ENCODE measurements at regions not wholly inside any gene's neighbourhood (a gene's known extent, or its start where the extent isn't known, plus 50 kb on each side); places are given as distances from the start of the nearest gene placed in this dataset.

- TF ChIP-seq, protein P1, sequence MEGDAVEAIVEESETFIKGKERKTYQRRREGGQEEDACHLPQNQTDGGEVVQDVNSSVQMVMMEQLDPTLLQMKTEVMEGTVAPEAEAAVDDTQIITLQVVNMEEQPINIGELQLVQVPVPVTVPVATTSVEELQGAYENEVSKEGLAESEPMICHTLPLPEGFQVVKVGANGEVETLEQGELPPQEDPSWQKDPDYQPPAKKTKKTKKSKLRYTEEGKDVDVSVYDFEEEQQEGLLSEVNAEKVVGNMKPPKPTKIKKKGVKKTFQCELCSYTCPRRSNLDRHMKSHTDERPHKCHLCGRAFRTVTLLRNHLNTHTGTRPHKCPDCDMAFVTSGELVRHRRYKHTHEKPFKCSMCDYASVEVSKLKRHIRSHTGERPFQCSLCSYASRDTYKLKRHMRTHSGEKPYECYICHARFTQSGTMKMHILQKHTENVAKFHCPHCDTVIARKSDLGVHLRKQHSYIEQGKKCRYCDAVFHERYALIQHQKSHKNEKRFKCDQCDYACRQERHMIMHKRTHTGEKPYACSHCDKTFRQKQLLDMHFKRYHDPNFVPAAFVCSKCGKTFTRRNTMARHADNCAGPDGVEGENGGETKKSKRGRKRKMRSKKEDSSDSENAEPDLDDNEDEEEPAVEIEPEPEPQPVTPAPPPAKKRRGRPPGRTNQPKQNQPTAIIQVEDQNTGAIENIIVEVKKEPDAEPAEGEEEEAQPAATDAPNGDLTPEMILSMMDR (IDR thresholded peaks at IDR 0.05; ENCODE audit: insufficient read depth, low read length, missing control alignments) = no peak
- no peak for DNase-seq (ENCODE audit: low read depth, low spot score)
- POLR2A ChIA-PET = interaction anchor here (0.5 to 1.2 kb wide), 6 partner anchors 14 to 874 kb away, joined by 3 read pairs; no protein-coding TSS in a partner anchor
- no peak overlapping the region for H3K4me3 ChIP-seq (ENCODE audit: low read depth, low read length)
- CTCF ChIA-PET = interaction anchor here (0.6 to 2.5 kb wide), 4 partner anchors 12 to 1008 kb away, joined by 3 to 12 read pairs (median 4); no protein-coding TSS in a partner anchor
These were observed 112.6 kb upstream of the NT5C1B start for GRCh38 chr2:18701981-18702380.

DNA sequence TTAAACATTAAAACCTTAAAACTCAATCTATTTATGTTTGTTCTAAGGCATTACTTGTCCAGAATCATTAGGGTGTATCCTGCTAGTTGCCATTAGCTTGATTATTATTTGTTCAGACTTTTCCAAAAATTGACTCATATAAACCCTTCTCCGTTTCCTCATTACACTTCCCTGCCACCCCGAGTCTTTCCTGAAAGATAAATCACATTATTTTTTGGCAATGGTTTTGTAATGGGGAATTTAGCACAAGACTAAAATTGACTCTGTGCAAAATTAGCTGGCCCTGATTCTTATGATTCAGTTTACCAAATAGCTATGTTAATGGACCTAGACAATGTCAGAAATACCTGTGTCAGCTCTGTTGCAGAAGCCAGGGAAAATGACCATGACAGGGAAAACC lies 112.2 kb upstream of the NT5C1B start:
- TF ChIP-seq, protein P1 (IDR thresholded peaks at IDR 0.05; ENCODE audit: insufficient read depth, low read length, missing control alignments) = no peak
- H3K4me3 ChIP-seq (ENCODE audit: low read depth, low read length) = no peak overlapping the region
- ChIA-PET CTCF (interaction anchor here (1.9 to 2.5 kb wide), 2 partner anchors 11 to 15 kb away, joined by 5 to 12 read pairs; no protein-coding TSS in a partner anchor), POLR2A (interaction anchor here (0.5 to 1.2 kb wide), 5 partner anchors 14 to 874 kb away, joined by 3 read pairs; no protein-coding TSS in a partner anchor)
- no peak for DNase-seq (ENCODE audit: low read depth, low spot score)

DNA sequence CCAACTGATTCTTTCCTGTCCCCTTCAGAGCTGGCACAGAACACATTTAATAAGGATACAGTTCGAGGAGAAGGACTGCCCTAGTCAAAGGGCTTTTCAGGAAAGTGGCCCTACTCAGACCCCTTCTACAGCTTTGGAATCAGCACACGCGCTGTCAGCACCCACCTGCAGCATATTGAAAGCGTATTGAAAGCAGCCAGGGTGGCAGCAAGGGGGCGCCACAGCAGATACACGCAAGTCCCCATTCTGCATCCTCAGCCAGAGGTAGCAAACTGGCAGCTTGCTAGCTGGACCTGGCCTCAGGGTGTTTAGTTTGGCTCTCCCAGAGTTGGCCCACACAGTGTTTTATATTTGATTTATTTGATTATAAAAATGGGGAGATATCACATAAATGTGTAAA lies 101.0 kb upstream of the NT5C1B start:
- ChIA-PET POLR2A (no interaction called here), CTCF (interaction anchor here (1.4 to 2.1 kb wide), 2 partner anchors 12 to 59 kb away, joined by 3 to 12 read pairs; no protein-coding TSS in a partner anchor)
- TF ChIP-seq, protein P1 (IDR thresholded peaks at IDR 0.05; ENCODE audit: insufficient read depth, low read length, missing control alignments) = no peak
- DNase-seq (ENCODE audit: low read depth, low spot score) = no peak
- no peak overlapping the region for H3K4me3 ChIP-seq (ENCODE audit: low read depth, low read length)

GRCh38 chr2:18684206-18685038 lies 95.1 kb upstream of the NT5C1B start:
- POLR2A ChIA-PET = interaction anchor here (1.0 kb wide), 1 partner anchor 18 kb away, joined by 3 read pairs; no protein-coding TSS in a partner anchor
- peak; percentile 40 for DNase-seq (ENCODE audit: low read depth, low spot score)
- CTCF ChIA-PET = interaction anchor here (2.2 kb wide), 1 partner anchor 164 kb away, joined by 8 read pairs; no protein-coding TSS in a partner anchor
- no peak overlapping the region for H3K4me3 ChIP-seq (ENCODE audit: low read depth, low read length)
- TF ChIP-seq, protein P1 (IDR thresholded peaks at IDR 0.05; ENCODE audit: insufficient read depth, low read length, missing control alignments) = no peak

DNA sequence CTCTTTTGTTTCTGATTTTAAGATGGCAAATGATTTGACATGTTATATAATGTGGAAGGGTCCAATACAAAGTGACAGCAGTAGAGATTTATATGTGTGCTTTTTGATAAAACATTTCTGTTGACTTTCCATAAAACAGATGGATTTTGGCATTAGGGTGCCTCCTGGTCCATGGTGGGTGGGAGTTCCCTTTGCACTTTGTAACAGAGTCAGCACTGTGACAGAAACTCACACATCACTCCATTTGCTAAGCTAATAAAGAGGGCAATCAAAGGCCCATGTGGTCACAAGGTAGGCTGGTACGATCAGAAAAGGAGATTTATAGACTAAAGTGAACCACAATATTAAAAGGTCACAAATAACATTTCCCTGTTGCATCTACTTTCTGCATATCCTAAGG lies 93.3 kb upstream of the NT5C1B start:
- TF ChIP-seq, protein P1 (IDR thresholded peaks at IDR 0.05; ENCODE audit: insufficient read depth, low read length, missing control alignments) = no peak
- no peak overlapping the region for H3K4me3 ChIP-seq (ENCODE audit: low read depth, low read length)
- POLR2A ChIA-PET = no interaction called here
- CTCF ChIA-PET = interaction anchor here (1.3 to 2.2 kb wide), 2 partner anchors 19 to 162 kb away, joined by 4 to 8 read pairs; no protein-coding TSS in a partner anchor
- DNase-seq (ENCODE audit: low read depth, low spot score) = no peak

DNA sequence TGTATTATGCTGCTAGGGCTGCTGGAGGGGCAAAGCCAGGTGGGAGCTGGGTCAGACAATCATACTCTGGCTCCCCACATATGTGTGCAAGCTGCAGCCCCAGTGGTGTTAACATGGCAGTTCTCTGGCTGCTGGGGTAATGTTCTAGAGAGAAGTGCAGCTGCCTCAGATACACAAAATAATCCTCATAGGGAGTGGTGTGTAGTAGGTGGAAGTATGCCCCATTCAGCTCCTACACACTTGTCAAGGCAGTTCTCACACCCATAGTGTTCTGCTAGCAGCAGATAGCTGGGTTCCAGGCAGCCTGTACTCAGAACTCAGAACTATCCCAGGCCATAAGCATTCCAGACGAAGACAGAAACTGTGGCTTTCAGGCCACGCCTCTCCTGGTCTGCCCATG lies 87.9 kb upstream of the NT5C1B start:
- POLR2A ChIA-PET = no interaction called here
- CTCF ChIA-PET = no interaction called here
- no peak for DNase-seq (ENCODE audit: low read depth, low spot score)
- TF ChIP-seq, protein P1 (IDR thresholded peaks at IDR 0.05; ENCODE audit: insufficient read depth, low read length, missing control alignments) = no peak
- no peak overlapping the region for H3K4me3 ChIP-seq (ENCODE audit: low read depth, low read length)
